GM23248 (cell line): ENCODE measurements at regions not wholly inside any gene's neighbourhood (a gene's known extent, or its start where the extent isn't known, plus 50 kb on each side); places are given as distances from the start of the nearest gene placed in this dataset.

Source experiments
- EZH2 ChIP-seq: fragments of 200-600 bp; sonication (generic); IDR thresholded peaks from 2 replicates; pipeline ENCODE4 v1.6.1; 2018; ENCODE audit warnings: antibody characterized with exemption, mild to moderate bottlenecking; ENCODE audit not compliant: insufficient read depth, poor library complexity, severe bottlenecking
- EZH2phosphoT487 ChIP-seq: fragments of 200-600 bp; sonication (generic); IDR thresholded peaks from 2 replicates; pipeline ENCODE4 v1.6.1; 2018; ENCODE audit warnings: antibody characterized with exemption, moderate library complexity, mild to moderate bottlenecking, low read depth; ENCODE audit not compliant: insufficient read depth

GRCh38 chr5:3999929-4000328, 404.3 kb downstream of the IRX1 start:
- no peak for TF ChIP-seq EZH2phosphoT487
- TF ChIP-seq EZH2: no peak
